ENCODE measurements at regions not wholly inside any gene's neighbourhood (a gene's known extent, or its start where the extent isn't known, plus 50 kb on each side); places are given as distances from the start of the nearest gene placed in this dataset.
"Not testable (repeated sequence)": the region's sequence is repeated elsewhere in the genome, so short reads cannot be mapped to it uniquely, and the experiment has no call there.

- DNase-seq (ENCODE audit: low read depth in 4 of 4, low spot score in 2 of 4): no peak
These were observed 844.3 kb downstream of the KCNT2 start for GRCh38 chr1:195763907-195764374.

DNA sequence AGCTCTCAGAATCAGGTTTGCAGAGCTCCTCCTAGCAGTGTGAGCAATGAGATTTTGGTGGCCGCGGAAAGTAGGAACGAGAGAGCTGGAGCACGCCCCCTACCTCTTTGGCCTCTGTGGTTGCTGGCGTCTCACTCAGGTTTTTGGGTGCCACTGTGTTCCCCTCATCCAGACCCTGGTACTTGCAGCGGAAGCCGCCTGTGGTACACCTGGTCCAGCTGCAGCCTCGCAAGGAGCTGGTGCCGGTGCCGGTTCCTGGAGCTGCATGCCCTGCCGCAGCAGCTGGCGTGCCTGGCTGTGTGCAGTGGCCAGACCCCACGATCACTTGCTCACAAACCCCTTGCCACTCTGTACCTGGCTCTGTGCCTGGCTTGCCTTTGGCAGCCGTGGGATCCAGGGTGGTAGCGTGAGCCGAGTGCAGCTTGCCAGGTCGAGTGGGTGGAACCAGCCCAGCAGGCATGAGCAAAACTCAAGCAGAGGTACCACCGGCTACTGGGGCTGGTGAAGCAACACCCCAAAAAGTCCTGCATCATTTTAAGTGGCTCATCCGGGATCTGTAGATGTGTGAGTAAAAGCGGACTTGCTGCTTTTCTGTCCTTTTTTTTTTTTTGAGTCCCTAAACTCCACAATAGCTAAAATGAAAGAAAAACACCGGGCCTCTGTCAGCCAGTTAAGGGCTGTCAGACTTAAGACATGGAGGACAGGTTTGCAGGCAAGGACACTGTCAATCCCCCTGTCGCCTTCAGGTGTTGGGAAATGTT is 844.9 kb downstream of the KCNT2 start:
- DNase-seq (ENCODE audit: low read depth in 4 of 4, low spot score in 2 of 4): no peak

- no peak for DNase-seq (ENCODE audit: low read depth in 4 of 4, low spot score in 2 of 4)
These were observed 847.1 kb downstream of the KCNT2 start for GRCh38 chr1:195761104-195761503.

DNA sequence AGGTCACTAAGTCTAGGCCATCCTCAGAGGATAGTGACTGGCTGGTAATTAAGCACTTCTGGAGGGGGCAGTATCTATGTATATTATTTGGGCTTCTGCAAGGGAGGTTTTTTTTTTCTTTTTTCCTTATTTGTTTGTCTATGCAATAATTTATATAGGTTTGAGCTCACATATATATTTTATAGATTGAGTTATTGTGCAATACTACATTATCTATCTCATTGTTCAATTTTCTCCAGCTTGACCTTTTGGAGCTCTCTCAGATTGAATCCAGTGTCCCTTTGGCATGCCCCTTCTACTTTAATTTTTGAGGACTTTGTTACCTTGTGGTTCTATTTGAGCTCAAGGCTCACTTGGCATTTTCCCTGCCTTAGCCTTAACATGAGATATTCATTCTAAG is 852.1 kb downstream of the KCNT2 start:
- no peak for DNase-seq (ENCODE audit: low read depth in 4 of 4, low spot score in 2 of 4)

- no peak for DNase-seq (ENCODE audit: low read depth in 4 of 4, low spot score in 2 of 4)
These were observed 853.4 kb downstream of the KCNT2 start for GRCh38 chr1:195754874-195755273.

DNA sequence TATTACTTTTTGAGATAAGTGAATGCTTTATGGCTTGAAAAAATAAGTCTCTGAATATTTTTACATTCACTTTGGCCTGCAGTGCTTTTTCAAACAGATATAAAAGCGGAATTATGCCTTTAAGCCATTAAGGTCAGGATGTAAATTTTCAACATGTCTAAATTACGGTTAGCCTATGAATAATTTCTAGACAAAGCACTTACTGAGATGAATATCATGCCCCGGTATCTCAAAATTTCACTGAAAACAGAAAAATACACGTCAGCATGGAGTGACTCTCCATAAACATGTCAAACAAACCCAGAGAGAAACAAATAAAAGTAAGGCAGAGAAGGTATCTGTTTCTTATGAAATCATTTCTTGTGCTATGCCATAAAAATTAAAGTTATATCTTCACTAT is 853.9 kb downstream of the KCNT2 start:
- DNase-seq (ENCODE audit: low read depth in 4 of 4, low spot score in 2 of 4): no peak

GRCh38 chr1:195748969-195749368 is 859.3 kb downstream of the KCNT2 start:
- no peak for DNase-seq (ENCODE audit: low read depth in 4 of 4, low spot score in 2 of 4)

GRCh38 chr1:195745189-195746010 is 862.8 kb downstream of the KCNT2 start:
- no peak for DNase-seq (ENCODE audit: low read depth in 4 of 4, low spot score in 2 of 4)

- DNase-seq (ENCODE audit: low read depth in 4 of 4, low spot score in 2 of 4): no peak
These were observed 864.0 kb downstream of the KCNT2 start for GRCh38 chr1:195744256-195744655.

DNA sequence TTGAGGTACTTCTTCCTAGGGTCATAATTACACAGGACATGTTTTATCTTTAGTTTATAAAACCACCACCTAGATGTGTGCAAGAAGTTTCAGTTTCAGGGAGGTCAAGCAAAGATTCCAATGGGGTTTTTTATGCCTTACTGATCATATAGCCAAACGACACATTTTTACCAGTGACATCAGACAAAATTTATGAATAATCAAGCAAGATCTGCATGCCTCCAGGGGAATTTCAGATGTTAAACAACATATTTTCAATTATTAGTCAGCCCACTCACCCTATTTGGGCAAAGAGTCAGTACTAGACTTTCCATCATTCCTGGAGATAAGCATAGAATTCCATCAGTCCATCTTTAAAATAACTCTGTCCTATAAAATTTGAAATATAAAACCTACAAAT is 867.4 kb downstream of the KCNT2 start:
- no peak for DNase-seq (ENCODE audit: low read depth in 4 of 4, low spot score in 2 of 4)

GRCh38 chr1:195738966-195739650 is 869.1 kb downstream of the KCNT2 start:
- no peak for DNase-seq (ENCODE audit: low read depth in 4 of 4, low spot score in 2 of 4)

GRCh38 chr1:195735140-195735539 is 873.1 kb downstream of the KCNT2 start:
- no peak for DNase-seq (ENCODE audit: low read depth in 4 of 4, low spot score in 2 of 4)

GRCh38 chr1:195733826-195734225 is 874.4 kb downstream of the KCNT2 start:
- no peak for DNase-seq (ENCODE audit: low read depth in 4 of 4, low spot score in 2 of 4)

GRCh38 chr1:195733408-195733807 is 874.8 kb downstream of the KCNT2 start:
- no peak for DNase-seq (ENCODE audit: low read depth in 4 of 4, low spot score in 2 of 4)

DNA sequence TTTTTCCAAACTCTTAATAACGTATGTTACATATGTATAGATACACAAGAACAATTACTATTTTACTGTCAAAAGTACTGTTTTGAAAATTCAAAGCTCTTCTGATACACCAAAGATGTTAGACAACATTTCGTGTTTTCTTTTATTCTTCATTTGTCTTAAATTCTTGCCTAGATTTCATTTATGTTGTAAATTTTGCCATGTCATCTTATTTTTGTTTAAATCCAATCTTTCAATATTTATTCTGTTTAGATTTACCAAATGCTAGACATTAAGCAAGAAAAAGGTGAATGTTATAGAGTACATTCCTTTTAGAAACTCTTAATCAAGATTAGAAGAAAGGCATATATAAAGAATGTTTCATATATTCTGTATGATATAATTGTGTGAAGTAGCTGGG is 876.9 kb downstream of the KCNT2 start:
- no peak for DNase-seq (ENCODE audit: low read depth in 4 of 4, low spot score in 2 of 4)

DNA sequence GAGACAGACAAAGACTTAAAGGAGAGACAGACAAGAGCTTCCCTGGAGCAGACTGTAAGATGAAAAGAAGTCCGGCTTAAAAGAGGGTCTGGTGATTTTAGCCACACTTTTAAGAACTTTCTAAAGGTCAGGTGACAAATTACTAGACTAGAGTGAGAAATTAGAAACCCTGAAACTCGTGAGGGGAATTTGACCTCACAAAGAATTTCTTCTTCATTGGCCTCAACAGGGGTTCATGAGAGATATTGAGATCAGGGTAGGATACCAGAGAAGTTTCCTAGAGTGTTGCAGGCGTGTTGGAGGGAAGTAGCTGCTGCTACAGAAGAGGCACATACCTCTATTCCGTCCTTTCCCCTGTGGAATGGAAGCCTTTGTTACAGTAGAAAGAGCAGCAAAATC is 884.4 kb downstream of the KCNT2 start:
- no peak for DNase-seq (ENCODE audit: low read depth in 4 of 4, low spot score in 2 of 4)

DNA sequence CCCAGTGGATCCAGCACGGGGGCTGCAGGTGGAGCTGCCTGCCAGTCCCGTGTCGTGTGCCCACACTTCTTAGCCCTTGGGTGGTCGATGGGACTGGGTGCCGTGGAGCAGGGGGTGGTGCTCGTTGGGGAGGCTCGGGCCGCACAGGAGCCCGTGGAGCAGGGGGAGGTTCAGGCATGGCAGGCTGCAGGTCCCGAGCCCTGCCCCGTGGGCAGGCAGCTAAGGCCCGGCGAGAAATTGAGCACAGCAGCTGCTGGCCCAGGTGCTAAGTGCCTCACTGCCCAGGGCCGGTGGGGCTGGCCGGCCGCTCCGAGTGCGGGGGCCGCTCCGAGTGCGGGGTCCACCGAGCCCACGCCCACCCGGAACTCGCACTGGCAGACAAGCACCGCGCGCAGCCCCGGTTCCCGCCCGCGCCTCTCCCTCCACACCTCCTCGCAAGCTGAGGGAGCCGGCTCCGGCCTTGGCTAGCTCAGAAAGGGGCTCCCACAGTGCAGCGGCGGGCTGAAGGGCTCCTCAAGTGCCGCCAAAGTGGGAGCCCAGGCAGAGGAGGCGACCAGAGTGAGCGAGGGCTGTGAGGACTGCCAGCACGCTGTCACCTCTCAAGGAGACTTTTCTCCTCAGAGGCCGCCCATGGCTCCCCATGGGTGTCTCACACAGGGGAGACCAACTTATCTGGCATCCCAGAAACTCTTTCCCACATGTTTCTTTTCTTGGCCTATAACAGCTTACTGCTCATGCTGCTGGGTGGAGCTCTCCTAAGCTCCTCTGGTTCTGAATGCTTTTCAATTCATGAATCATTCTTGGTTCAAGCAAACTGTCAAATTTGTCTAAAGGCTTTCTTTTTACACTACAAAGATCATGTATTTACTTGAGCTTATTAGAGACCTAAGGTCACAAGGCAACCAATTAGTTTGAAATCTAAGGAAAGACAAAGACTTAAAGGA is 885.1 kb downstream of the KCNT2 start:
- DNase-seq (ENCODE audit: low read depth in 4 of 4, low spot score in 2 of 4): not testable (repeated sequence)

DNA sequence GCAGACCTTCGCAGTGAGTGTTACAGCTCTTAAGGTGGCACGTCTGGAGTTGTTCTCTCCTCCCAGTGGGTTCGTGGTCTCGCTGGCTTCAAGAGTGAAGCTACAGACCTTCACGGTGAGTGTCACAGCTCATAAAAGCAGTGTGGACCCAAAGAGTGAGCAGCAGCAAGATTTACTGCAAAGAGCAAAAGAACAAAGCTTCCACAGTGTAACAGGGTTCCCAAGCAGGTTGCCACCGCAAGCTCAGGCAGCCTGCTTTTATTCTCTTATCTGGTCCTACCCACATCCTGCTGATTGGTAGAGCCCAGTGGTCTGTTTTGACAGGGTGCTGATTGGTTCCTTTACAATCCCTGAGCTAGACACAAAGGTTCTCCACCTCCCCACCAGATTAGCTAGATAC is 886.1 kb downstream of the KCNT2 start:
- not testable (repeated sequence) for DNase-seq (ENCODE audit: low read depth in 4 of 4, low spot score in 2 of 4)

GRCh38 chr1:195721210-195721971 is 886.8 kb downstream of the KCNT2 start:
- DNase-seq (ENCODE audit: low read depth in 4 of 4, low spot score in 2 of 4): no peak

Measured in left renal cortex interstitium (tissue), 4 donors.